H9 (cell line): ENCODE measurements at regions not wholly inside any gene's neighbourhood (a gene's known extent, or its start where the extent isn't known, plus 50 kb on each side); places are given as distances from the start of the nearest gene placed in this dataset.

Source experiments
- DNase-seq: peaks from one replicate; pipeline ENCODE4 v3.0.0-alpha.2; 2017
- H2AFZ ChIP-seq: one replicate; pipeline ENCODE4 v1.6.1; 2013; ENCODE audit warnings: mild to moderate bottlenecking, low read length, control low read depth, moderate library complexity
- H2AK5ac ChIP-seq: 2 replicates; pipeline ENCODE4 v1.6.1; 2013; ENCODE audit warnings: low read length, control low read depth, mixed read lengths; ENCODE audit not compliant: insufficient read length
- H2BK120ac ChIP-seq: one replicate; pipeline ENCODE4 v1.6.1; 2013; ENCODE audit warnings: low read depth, mild to moderate bottlenecking, low read length, control low read depth, inconsistent platforms; ENCODE audit not compliant: poor library complexity, severe bottlenecking
- H2BK12ac ChIP-seq: 2 replicates; pipeline ENCODE4 v1.6.1; 2013; ENCODE audit warnings: low read length, control low read depth, mixed read lengths, low read depth; ENCODE audit not compliant: insufficient read length
- H2BK15ac ChIP-seq: 2 replicates; pipeline ENCODE4 v1.6.1; 2013; ENCODE audit warnings: low read depth, low read length, control low read depth
- H2BK20ac ChIP-seq: one replicate; pipeline ENCODE4 v1.6.1; 2013; ENCODE audit warnings: low read depth, mild to moderate bottlenecking, low read length, control low read depth, inconsistent platforms; ENCODE audit not compliant: poor library complexity, severe bottlenecking
- H2BK5ac ChIP-seq: 2 replicates; pipeline ENCODE4 v1.6.1; 2013; ENCODE audit warnings: low read length, control low read depth, mixed read lengths; ENCODE audit not compliant: insufficient read length
- H3K14ac ChIP-seq: 2 replicates; pipeline ENCODE4 v1.6.1; 2013; ENCODE audit warnings: low read length, control low read depth; ENCODE audit not compliant: insufficient read depth
- H3K18ac ChIP-seq: 2 replicates; pipeline ENCODE4 v1.6.1; 2013; ENCODE audit warnings: low read depth, mild to moderate bottlenecking, mixed read lengths, low read length, control low read depth; ENCODE audit not compliant: insufficient read length
- H3K23ac ChIP-seq: 2 replicates; pipeline ENCODE4 v1.6.1; 2013; ENCODE audit warnings: low read length, control low read depth, mixed read lengths, low read depth; ENCODE audit not compliant: insufficient read length
- H3K23me2 ChIP-seq: 2 replicates; pipeline ENCODE4 v1.6.1; 2013; ENCODE audit warnings: low read depth, mild to moderate bottlenecking, mixed read lengths, low read length, control low read depth; ENCODE audit not compliant: insufficient read length, poor library complexity, severe bottlenecking
- H3K27ac ChIP-seq: 2 replicates; pipeline ENCODE4 v1.5.1; 2013; ENCODE audit warnings: low read length, control low read depth, mixed read lengths, low read depth; ENCODE audit not compliant: insufficient read length
- H3K27me3 ChIP-seq: 2 replicates; pipeline ENCODE4 v1.6.1; 2013; ENCODE audit warnings: low read length, control low read depth, inconsistent platforms; ENCODE audit not compliant: insufficient read depth
- H3K4ac ChIP-seq: 2 replicates; pipeline ENCODE4 v1.6.1; 2013; ENCODE audit warnings: low read depth, mild to moderate bottlenecking, control low read depth, inconsistent platforms, low read length, moderate library complexity
- H3K4me1 ChIP-seq: 2 replicates; pipeline ENCODE4 v1.6.1; 2013; ENCODE audit warnings: low read length, control low read depth, inconsistent platforms; ENCODE audit not compliant: insufficient read depth
- H3K4me2 ChIP-seq: 2 replicates; pipeline ENCODE4 v1.6.1; 2013; ENCODE audit warnings: low read length, control low read depth, mixed read lengths; ENCODE audit not compliant: insufficient read length, insufficient read depth
- H3K56ac ChIP-seq: 2 replicates; pipeline ENCODE4 v1.6.1; 2013; ENCODE audit warnings: low read depth, mild to moderate bottlenecking, mixed read lengths, low read length, control low read depth; ENCODE audit not compliant: insufficient read length
- H3K79me1 ChIP-seq: 2 replicates; pipeline ENCODE4 v1.6.1; 2013; ENCODE audit warnings: low read depth, mild to moderate bottlenecking, moderate library complexity, low read length, control low read depth, inconsistent platforms; ENCODE audit not compliant: insufficient read depth, poor library complexity, severe bottlenecking
- H3K79me2 ChIP-seq: 2 replicates; pipeline ENCODE4 v1.6.1; 2013; ENCODE audit warnings: low read length, control low read depth, inconsistent platforms; ENCODE audit not compliant: insufficient read depth
- H3K9ac ChIP-seq: 2 replicates; pipeline ENCODE4 v1.6.1; 2013; ENCODE audit warnings: low read length, control low read depth, mixed read lengths; ENCODE audit not compliant: insufficient read length; ENCODE audit errors: extremely low read depth
- H3K9me3 ChIP-seq: one replicate; pipeline ENCODE4 v1.6.1; 2013; ENCODE audit warnings: low read depth, low read length, inconsistent platforms; ENCODE audit not compliant: control insufficient read depth
- H3T11ph ChIP-seq: one replicate; pipeline ENCODE4 v1.6.1; 2013; ENCODE audit warnings: mild to moderate bottlenecking, low read length, control low read depth, inconsistent platforms
- H4K20me1 ChIP-seq: one replicate; pipeline ENCODE4 v1.6.1; 2013; ENCODE audit not compliant: control insufficient read depth, insufficient read length, insufficient read depth
- H4K5ac ChIP-seq: 2 replicates; pipeline ENCODE4 v1.6.1; 2013; ENCODE audit warnings: low read depth, mild to moderate bottlenecking, mixed read lengths, low read length, control low read depth; ENCODE audit not compliant: insufficient read length
- H4K8ac ChIP-seq: replicated peaks from 2 replicates; pipeline ENCODE4 v1.6.1; 2013; ENCODE audit warnings: low read length, control low read depth, mixed read lengths, low read depth; ENCODE audit not compliant: insufficient read length
- H4K91ac ChIP-seq: 2 replicates; pipeline ENCODE4 v1.6.1; 2013; ENCODE audit warnings: low read depth, mild to moderate bottlenecking, moderate library complexity, mixed read lengths, low read length, control low read depth; ENCODE audit not compliant: insufficient read length
- H3K27ac Mint-ChIP-seq, 3 experiments: 2 replicates in 2 of 3; 3 replicates in 1 of 3; pipeline ENCODE4 v1.8.0; 2020 to 2021; ENCODE audit warnings: mixed read lengths in 3 of 3, mild to moderate bottlenecking in 1 of 3, moderate library complexity in 1 of 3
- H3K27me3 Mint-ChIP-seq: 2 replicates; pipeline ENCODE4 v1.8.0; 2021; ENCODE audit warnings: low read depth, mild to moderate bottlenecking, moderate library complexity, mixed read lengths
- H3K36me3 Mint-ChIP-seq, 3 experiments: 2 replicates in 2 of 3; 3 replicates in 1 of 3; pipeline ENCODE4 v1.8.0; 2020 to 2021; ENCODE audit warnings: low read depth in 3 of 3, mixed read lengths in 3 of 3; ENCODE audit not compliant: insufficient read depth in 1 of 3
- H3K4me1 Mint-ChIP-seq, 2 experiments: 2 replicates each; pipeline ENCODE4 v1.8.0; 2020; ENCODE audit warnings: mixed read lengths in 2 of 2
- H3K4me3 Mint-ChIP-seq, 2 experiments: 2 replicates in 1 of 2; 3 replicates in 1 of 2; pipeline ENCODE4 v1.8.0; 2020 to 2021; ENCODE audit warnings: mild to moderate bottlenecking in 2 of 2, mixed read lengths in 2 of 2, moderate library complexity in 1 of 2
- H3K9me3 Mint-ChIP-seq, 2 experiments: 2 replicates in 1 of 2; 3 replicates in 1 of 2; pipeline ENCODE4 v1.8.0; 2020; ENCODE audit warnings: mild to moderate bottlenecking in 2 of 2, mixed read lengths in 2 of 2, moderate library complexity in 1 of 2
- CTCF ChIP-seq: fragments of 200-600 bp; sonication (generic); conservative IDR thresholded peaks from 3 replicates; pipeline ENCODE4 v1.8.0; 2021; ENCODE audit warnings: antibody characterized with exemption, mild to moderate bottlenecking
- WGBS: extraction: QIAGEN DNeasy Blood & Tissue Kit; methylation state at CpG from one replicate; pipeline ENCODE4 v1.1.7; 2013; ENCODE audit warnings: missing lambda C conversion rate, low lambda C conversion rate, mixed read lengths; ENCODE audit not compliant: insufficient read length; ENCODE audit errors: extremely low coverage; 5-methylcytosine and 5-hydroxymethylcytosine counted together

GRCh38 chr14:106513302-106513701 is 986.9 kb downstream of the TMEM121 start:
- DNase-seq = no peak
- Histone ChIP-seq H2AFZ (no peak overlapping the region), H4K20me1 (no peaks in the 10 kb centered on the region), H3K23me2 (no peaks in the 10 kb centered on the region), H3K56ac (no peak overlapping the region), H2BK120ac (no peak overlapping the region), H4K5ac (no peak overlapping the region), H2AK5ac (no peak overlapping the region), H3K27me3 (no peaks in the 10 kb centered on the region), H3K4me1 (no peaks in the 10 kb centered on the region), H3K18ac (no peak overlapping the region), H4K8ac (no peak overlapping the region), H3T11ph (no peak overlapping the region), H2BK15ac (no peak overlapping the region), H2BK12ac (no peak overlapping the region), H3K4me2 (no peak overlapping the region), H2BK5ac (no peak overlapping the region), H3K23ac (no peak overlapping the region), H3K9me3 (peaks cover 98% of the 10 kb centered on the region), H3K79me1 (no peaks in the 10 kb centered on the region), H3K9ac (no peak overlapping the region), H3K4ac (no peak overlapping the region), H3K14ac (no peak overlapping the region), H4K91ac (no peak overlapping the region), H3K79me2 (no peaks in the 10 kb centered on the region), H3K27ac (no peak overlapping the region), H2BK20ac (no peak overlapping the region)
- Mint-ChIP-seq H3K36me3 (peaks cover 9 to 46% (median 23%) of the 10 kb centered on the region in 3 experiments; a peak in 6 of 7 replicates), H3K4me1 (no peaks in the 10 kb centered on the region), H3K4me3 (no peak overlapping the region), H3K9me3 (peaks cover 99 to 100% of the 10 kb centered on the region in 2 experiments), H3K27me3 (peaks cover 2% of the 10 kb centered on the region; the same call in 1 of the 2 replicates), H3K27ac (no peak overlapping the region)
- no peak for TF ChIP-seq CTCF
- no CpG with 5 or more reads among the region's 3 CpGs for WGBS
